Epithelial cell of esophagus (primary cell): ENCODE measurements at regions not wholly inside any gene's neighbourhood (a gene's known extent, or its start where the extent isn't known, plus 50 kb on each side); places are given as distances from the start of the nearest gene placed in this dataset.
"Not testable (repeated sequence)": the region's sequence is repeated elsewhere in the genome, so short reads cannot be mapped to it uniquely, and the experiment has no call there.

ENCODE experiments used
- DNase-seq: peaks from one replicate; pipeline ENCODE4 v3.0.0; 2010; ENCODE audit warnings: low read depth
- H3K4me3 ChIP-seq: 2 replicates; pipeline ENCODE4 v1.5.1; 2011; ENCODE audit warnings: mild to moderate bottlenecking, low read length, control low read depth
- TF ChIP-seq, protein P1 (sequence below): IDR thresholded peaks from 2 replicates; pipeline ENCODE4 v1.5.1; 2011; ENCODE audit warnings: low read depth, mild to moderate bottlenecking, low read length, control low read depth, inconsistent platforms; ENCODE audit not compliant: insufficient read depth; ENCODE audit errors: missing control alignments

DNA sequence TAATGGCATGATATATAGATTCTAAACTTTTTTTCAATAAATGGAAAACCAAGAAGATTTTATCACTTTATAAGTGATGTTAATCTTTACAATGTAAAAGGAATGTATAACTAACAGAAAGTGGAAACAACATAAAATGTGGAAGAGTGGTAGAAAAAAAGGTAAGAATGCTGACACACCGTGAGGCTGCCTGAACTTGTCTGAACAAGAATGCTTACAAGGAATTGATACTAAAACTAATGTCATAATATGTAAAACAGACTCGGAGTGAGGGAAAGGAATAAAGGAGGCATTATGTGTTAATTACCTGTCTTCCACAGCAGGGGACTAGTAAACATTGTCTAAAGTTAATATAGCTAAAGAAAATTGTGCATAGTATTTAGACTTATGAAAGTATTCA lies 958.8 kb upstream of the TMEFF2 start:
- TF ChIP-seq, protein P1, sequence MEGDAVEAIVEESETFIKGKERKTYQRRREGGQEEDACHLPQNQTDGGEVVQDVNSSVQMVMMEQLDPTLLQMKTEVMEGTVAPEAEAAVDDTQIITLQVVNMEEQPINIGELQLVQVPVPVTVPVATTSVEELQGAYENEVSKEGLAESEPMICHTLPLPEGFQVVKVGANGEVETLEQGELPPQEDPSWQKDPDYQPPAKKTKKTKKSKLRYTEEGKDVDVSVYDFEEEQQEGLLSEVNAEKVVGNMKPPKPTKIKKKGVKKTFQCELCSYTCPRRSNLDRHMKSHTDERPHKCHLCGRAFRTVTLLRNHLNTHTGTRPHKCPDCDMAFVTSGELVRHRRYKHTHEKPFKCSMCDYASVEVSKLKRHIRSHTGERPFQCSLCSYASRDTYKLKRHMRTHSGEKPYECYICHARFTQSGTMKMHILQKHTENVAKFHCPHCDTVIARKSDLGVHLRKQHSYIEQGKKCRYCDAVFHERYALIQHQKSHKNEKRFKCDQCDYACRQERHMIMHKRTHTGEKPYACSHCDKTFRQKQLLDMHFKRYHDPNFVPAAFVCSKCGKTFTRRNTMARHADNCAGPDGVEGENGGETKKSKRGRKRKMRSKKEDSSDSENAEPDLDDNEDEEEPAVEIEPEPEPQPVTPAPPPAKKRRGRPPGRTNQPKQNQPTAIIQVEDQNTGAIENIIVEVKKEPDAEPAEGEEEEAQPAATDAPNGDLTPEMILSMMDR: no peak
- no peak overlapping the region for H3K4me3 ChIP-seq
- DNase-seq: peak; percentile 83

DNA sequence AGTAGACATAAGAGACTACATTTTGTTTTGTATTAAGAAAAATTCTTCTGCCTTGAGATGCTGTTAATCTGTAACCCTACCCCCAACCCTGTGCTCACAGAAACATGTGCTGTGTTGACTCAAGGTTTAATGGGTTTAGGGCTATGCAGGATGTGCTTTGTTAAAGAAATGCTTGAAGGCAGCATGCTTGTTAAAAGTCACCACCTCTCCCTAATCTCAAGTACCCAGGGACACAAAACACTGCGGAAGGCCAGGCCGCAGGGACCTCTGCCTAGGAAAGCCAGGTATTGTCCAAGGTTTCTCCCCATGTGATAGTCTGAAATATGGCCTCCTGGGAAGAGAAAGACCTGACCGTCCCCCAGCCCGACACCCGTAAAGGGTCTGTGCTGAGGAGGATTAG lies 947.7 kb upstream of the TMEFF2 start:
- DNase-seq, H3K4me3 ChIP-seq: not testable (repeated sequence)

DNA sequence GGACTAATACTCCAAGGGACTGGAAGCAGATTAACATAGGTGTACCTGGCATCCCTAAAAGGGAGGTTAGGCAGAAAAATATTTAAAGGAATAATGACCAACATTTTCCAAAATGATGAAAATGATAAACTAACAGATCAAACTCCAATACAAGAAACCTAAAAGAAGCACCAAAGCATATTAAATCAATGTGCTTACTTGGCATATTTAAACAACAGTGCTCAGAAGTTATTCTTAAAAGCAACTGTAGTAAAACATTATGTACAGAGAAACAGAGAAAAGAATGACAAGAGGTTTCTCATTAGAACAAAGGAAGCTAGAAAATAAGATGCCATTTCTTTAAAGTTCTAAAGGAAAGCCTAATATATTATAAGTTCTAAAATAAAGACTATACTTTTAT lies 947.3 kb upstream of the TMEFF2 start:
- no peak overlapping the region for H3K4me3 ChIP-seq
- DNase-seq: no peak
- TF ChIP-seq, protein P1: no peak

DNA sequence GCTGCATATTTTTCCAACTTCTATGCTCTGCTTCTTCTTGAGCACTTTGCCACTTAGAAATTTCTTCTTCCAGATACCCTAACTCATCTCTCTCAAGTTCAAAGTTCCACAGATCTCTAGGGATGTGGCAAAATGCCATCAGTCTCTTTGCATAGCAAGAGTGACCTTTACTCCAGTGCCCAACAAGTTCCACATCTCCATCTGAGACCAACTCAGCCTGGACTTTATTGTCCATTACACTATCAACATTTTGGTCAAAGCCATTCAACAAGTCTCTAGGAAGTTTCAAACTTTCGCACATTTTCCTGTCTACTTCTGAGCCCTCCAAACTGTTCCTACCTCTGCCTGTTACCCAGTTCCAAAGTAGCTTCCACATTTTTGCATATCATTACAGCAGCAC lies 946.2 kb upstream of the TMEFF2 start:
- not testable (repeated sequence) for H3K4me3 ChIP-seq, DNase-seq

DNA sequence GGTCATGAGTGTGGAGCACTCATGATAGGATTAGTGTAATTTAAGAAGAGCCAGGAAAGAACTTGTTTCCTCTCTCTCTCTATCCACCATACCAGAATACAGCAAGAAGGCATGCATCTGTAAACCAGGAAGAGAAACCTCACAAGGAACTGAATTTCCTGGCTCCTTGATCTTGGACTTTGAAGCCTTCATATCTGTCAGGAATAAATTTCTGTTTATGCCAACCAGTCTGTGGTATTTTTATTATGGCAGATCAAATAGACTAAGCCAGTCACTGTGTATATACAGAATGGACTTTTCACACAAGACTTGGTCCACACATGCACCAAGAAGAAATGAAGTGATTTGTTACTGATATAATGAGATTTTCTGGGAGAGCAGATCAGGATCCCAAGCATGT lies 930.1 kb upstream of the TMEFF2 start:
- no peak overlapping the region for H3K4me3 ChIP-seq
- DNase-seq: no peak
- TF ChIP-seq, protein P1: no peak

DNA sequence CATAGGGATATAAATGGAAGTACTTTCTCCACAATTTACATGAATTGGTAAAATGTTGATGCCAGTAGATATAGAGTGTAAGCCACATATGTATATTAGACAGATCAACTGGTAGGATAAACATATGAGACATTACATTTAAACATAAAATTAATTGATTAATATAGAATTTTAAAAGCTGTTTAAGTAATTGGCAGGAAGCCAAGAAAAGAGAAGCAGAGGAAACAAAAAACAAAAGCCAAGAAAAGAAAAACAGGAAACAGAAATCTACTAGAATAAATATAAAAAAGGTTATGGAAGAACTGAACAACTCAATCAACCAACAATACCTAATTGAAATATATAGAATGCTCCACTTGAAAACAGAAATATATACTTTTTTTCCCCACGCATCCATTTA lies 920.1 kb upstream of the TMEFF2 start:
- no peak for DNase-seq
- H3K4me3 ChIP-seq: no peak overlapping the region
- TF ChIP-seq, protein P1: no peak

DNA sequence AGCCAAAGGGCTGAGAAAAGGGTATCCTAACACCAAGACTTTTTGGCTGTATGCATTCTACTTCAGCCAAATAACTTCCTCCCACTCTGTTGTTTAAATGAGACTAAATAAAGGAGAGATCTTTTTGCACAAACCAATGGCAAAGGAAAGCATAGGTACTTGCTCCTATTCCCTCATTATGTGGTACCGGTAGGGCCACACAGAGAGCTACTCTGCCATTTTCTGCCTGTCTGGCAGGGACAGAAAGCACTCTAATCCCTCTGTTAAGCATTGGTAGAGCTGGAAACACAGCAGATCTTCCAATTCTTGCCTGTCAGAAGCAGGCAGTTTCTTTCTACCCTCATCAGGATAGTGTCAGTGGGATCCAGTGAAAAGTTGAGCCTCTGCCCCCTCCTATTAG lies 918.3 kb upstream of the TMEFF2 start:
- no peak overlapping the region for H3K4me3 ChIP-seq
- DNase-seq: no peak
- TF ChIP-seq, protein P1: no peak

DNA sequence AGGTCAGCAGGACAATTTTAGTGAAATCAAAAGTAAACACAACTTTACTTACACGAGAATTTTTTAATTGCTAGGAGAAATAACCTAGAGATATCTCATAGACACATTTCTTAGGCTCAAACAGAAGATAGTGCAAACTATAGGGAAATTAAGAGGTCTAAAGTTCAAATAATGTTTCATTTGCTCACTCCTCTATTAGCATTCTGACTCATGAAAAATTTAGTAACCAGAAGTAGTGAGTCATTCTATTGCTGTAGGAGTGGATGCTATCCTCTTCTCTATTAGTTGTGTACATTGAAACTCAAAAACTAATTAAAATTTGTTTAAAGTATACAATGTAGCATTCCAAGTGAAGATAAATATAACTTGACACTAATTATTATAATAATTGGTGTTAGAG lies 908.3 kb upstream of the TMEFF2 start:
- TF ChIP-seq, protein P1: no peak
- peak; percentile 73 for DNase-seq
- no peak overlapping the region for H3K4me3 ChIP-seq
